Heart right ventricle (tissue), 16 donors: ENCODE measurements at regions not wholly inside any gene's neighbourhood (a gene's known extent, or its start where the extent isn't known, plus 50 kb on each side); places are given as distances from the start of the nearest gene placed in this dataset.

Experiments used
- ATAC-seq, 8 donors: fragments of 200-7000 bp; cut with Tn5 transposase; one replicate each; pipeline ENCODE4 v1.9.1; 2020; ENCODE audit warnings: mild to moderate bottlenecking in 8 of 8, moderate library complexity in 8 of 8, moderate number of reproducible peaks in 1 of 8
- DNase-seq, 2 donors: peaks; one replicate each; pipeline ENCODE4 v3.0.0-alpha.2; 2020
- H3K27ac ChIP-seq, 10 donors: fragments of 200-600 bp; sonication (generic) in 2 of 10; one replicate each; pipeline versions ENCODE4 v1.5.0 to v1.8.0; 2020 to 2022; ENCODE audit warnings: mild to moderate bottlenecking in 3 of 10
- H3K27me3 ChIP-seq, 7 donors: fragments of 200-600 bp; one replicate each; pipeline ENCODE4 v1.8.0; 2021 to 2022; ENCODE audit warnings: mild to moderate bottlenecking in 2 of 7
- H3K36me3 ChIP-seq, 9 donors: fragments of 200-600 bp; sonication (generic) in 1 of 9; one replicate each; pipeline versions ENCODE4 v1.5.0 to v1.8.0; 2020 to 2022; ENCODE audit warnings: mild to moderate bottlenecking in 2 of 9
- H3K4me1 ChIP-seq, 9 donors: fragments of 200-600 bp; sonication (generic) in 1 of 9; one replicate each; pipeline versions ENCODE4 v1.5.0 to v1.8.0; 2020 to 2022; ENCODE audit warnings: mild to moderate bottlenecking in 4 of 9
- H3K4me3 ChIP-seq, 10 donors: fragments of 200-600 bp; sonication (generic) in 2 of 10; one replicate each; pipeline versions ENCODE4 v1.5.0 to v1.8.0; 2020 to 2022; ENCODE audit warnings: mild to moderate bottlenecking in 7 of 10, moderate library complexity in 2 of 10
- H3K9me3 ChIP-seq, 11 donors: fragments of 200-600 bp in 10 of 11; sonication (generic) in 2 of 11; one replicate each; pipeline versions ENCODE4 v1.5.0 to v1.8.0; 2013 to 2022; ENCODE audit warnings: mild to moderate bottlenecking in 2 of 11, control low read depth in 1 of 11, moderate library complexity in 1 of 11
- CTCF ChIP-seq, 9 donors: fragments of 200-600 bp; sonication (generic) in 2 of 9; IDR thresholded peaks; one replicate each; pipeline versions ENCODE4 v1.5.0 to v1.8.0; 2021 to 2022; ENCODE audit warnings: antibody characterized with exemption in 9 of 9, mild to moderate bottlenecking in 5 of 9, moderate library complexity in 1 of 9
- WGBS, 2 donors: extraction: QIAGEN DNeasy Blood & Tissue Kit; methylation state at CpG; one replicate each; pipeline ENCODE4 v1.1.7; 2013; ENCODE audit warnings: inconsistent platforms in 1 of 2; 5-methylcytosine and 5-hydroxymethylcytosine counted together
- intact Hi-C, 10 donors: fragments of 100-400 bp; cut with DNase I; formaldehyde crosslinking; loops; one replicate each; pipeline versions ENCODE4 v1.11.1 to v1.14.2; 2022
- donor health status: Arrhythmogenic right ventricular cardiomyopathy.
- donor health status: ischemic (EF 13 %, LVEDD 7.1; RV severe dilation, severe dysfunction).
- donor health status: healthy with polysubstance abuse.
- donor health status: DM: no; HTN: yes; CAD: no.
- donor health status: DM: no; HTN: no; CAD: no.
- donor health status: ischemic (EF 25% LVEDD 6.9; RV normal size, moderate dysfunction).
- donor health status: ischemic (EF 25% LVEDD 5.7; RV mildly dilated, moderate dysfunction).
- donor health status: healthy.
- donor health status: DM: yes; HTN: yes; CAD: no.
- donor health status: Ischemic cardiomyopathy.
- donor health status: ischemic (EF 35%, LVEDD 5.7; RV mildly dilated, moderate dysfunction).
- donor health status: nonischemic (EF 11% LVEDD 7.7; RV severe dilation, severe dysfunction).
- donor health status: DM: yes; HTN: yes; CAD: no.
- donor health status: PGD.
- donor health status: ischemic (EF 29% LVEDD 5.4; RV normal size, mild dysfunction).
- donor health status: nonischemic (EF 23%, LVEDD 6.1; RV moderate dilation, normal function).

- Histone ChIP-seq H3K36me3 (no peaks in the 10 kb centered on the region), H3K4me3 (no peak overlapping the region), H3K27ac (no peak overlapping the region), H3K9me3 (no peaks in the 10 kb centered on the region), H3K27me3 (no peaks in the 10 kb centered on the region), H3K4me1 (no peaks in the 10 kb centered on the region)
- ATAC-seq, result no peak
- intact Hi-C loops, result loop anchor here in 1 of 10 donors (10.0 kb wide), 1 partner anchor 570 kb away; no protein-coding TSS in a partner anchor
- DNase-seq, result no peak
- 60 to 63% methylated on average over 4 of the region's 4 CpGs for WGBS, 2 donors
- TF ChIP-seq CTCF (IDR thresholded peaks at IDR 0.05), result peak in 8 of 9 donors; percentile 20 to 51 (median 39)
Measured at GRCh38 chr12:87274594-87275245, 754.5 kb downstream of the C12orf50 start.

GRCh38 chr12:87272851-87273250 is 756.4 kb downstream of the C12orf50 start:
- no peak for TF ChIP-seq CTCF (IDR thresholded peaks at IDR 0.05)
- H3K4me1 ChIP-seq, result no peaks in the 10 kb centered on the region
- H3K9me3 ChIP-seq, result no peaks in the 10 kb centered on the region
- 78 to 95% methylated on average over 2 of the region's 2 CpGs for WGBS, 2 donors
- H3K27me3 ChIP-seq, result no peaks in the 10 kb centered on the region
- H3K36me3 ChIP-seq, result no peaks in the 10 kb centered on the region
- ATAC-seq, result no peak
- H3K4me3 ChIP-seq, result no peak overlapping the region
- intact Hi-C loops, result loop anchor here in 1 of 10 donors (10.0 kb wide), 1 partner anchor 572 kb away; no protein-coding TSS in a partner anchor
- no peak for DNase-seq
- H3K27ac ChIP-seq, result no peak overlapping the region

GRCh38 chr12:87270919-87271318 is 758.3 kb downstream of the C12orf50 start:
- DNase-seq (no peak), ATAC-seq (no peak)
- H3K27ac ChIP-seq, result no peak overlapping the region
- no peaks in the 10 kb centered on the region for H3K9me3 ChIP-seq
- intact Hi-C loops, result loop anchor here in 1 of 10 donors (10.0 kb wide), 1 partner anchor 574 kb away; no protein-coding TSS in a partner anchor
- no peaks in the 10 kb centered on the region for H3K36me3 ChIP-seq
- no peak for TF ChIP-seq CTCF (IDR thresholded peaks at IDR 0.05)
- WGBS, 2 donors, result 57 to 67% methylated on average over 3 of the region's 3 CpGs
- H3K27me3 ChIP-seq, result no peaks in the 10 kb centered on the region
- H3K4me1 ChIP-seq, result no peaks in the 10 kb centered on the region
- H3K4me3 ChIP-seq, result no peak overlapping the region

DNA sequence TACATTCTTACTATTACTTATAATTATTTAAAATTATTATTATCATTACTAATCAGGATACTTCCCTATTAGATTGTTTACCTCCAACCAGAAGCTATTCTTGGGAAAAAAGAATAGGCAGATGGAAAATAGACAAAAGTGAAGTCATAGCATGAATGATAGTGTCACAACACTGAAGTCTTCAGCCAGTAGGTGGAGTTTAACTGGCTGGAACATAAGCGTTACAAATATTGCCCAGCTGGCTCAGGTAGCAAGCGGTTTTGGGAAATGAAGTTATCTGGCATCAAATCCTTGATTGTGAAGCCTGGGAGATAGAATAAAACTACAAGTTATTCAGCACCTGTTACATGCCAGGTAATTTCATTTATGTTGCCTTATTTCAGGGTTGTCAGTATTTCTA is 762.9 kb downstream of the C12orf50 start:
- Histone ChIP-seq H3K4me3 (no peak overlapping the region), H3K36me3 (no peaks in the 10 kb centered on the region), H3K4me1 (no peaks in the 10 kb centered on the region), H3K9me3 (no peaks in the 10 kb centered on the region), H3K27ac (no peak overlapping the region), H3K27me3 (no peaks in the 10 kb centered on the region)
- ATAC-seq (no peak), DNase-seq (no peak)
- no peak for TF ChIP-seq CTCF (IDR thresholded peaks at IDR 0.05)
- 71 to 73% methylated on average over 2 of the region's 2 CpGs for WGBS, 2 donors
- intact Hi-C loops, result no loop called here
